ENCODE measurements at regions not wholly inside any gene's neighbourhood (a gene's known extent, or its start where the extent isn't known, plus 50 kb on each side); places are given as distances from the start of the nearest gene placed in this dataset.

DNA sequence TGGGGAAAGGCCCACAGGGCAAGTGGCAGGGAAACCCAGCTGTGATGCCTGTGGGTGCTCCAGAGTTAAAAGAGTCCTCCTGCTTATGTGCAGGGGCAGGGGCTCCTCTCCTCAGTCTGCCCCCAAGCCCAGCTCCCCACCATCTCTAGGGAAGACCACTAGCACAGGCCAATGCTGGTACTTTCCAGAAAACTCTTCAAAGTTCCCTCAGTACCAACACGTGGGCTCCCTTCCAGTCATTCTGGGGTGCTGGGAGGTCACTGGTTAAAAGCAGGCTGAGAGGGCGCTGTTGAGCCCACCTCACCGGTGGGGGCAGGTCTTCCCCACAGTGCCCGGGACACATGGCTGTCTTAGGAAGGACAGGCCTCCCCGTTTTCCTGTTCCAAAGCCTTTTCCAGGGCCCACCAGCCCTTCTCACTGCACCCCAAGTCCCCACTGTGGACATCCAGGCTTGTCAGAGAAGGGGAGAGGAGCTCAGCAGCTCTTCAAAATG lies 154.6 kb downstream of the TRIM29 start:
- peak; percentile 30; the same call in 1 of the 2 replicates for TF ChIP-seq CTCF (IDR thresholded peaks at IDR 0.05; ENCODE audit: low read depth, low read length)
- TF ChIP-seq EZH2phosphoT487 (IDR thresholded peaks at IDR 0.05; ENCODE audit: low read depth): no peak
